IPS-18c (cell line): ENCODE measurements at regions not wholly inside any gene's neighbourhood (a gene's known extent, or its start where the extent isn't known, plus 50 kb on each side); places are given as distances from the start of the nearest gene placed in this dataset.
"Not testable (repeated sequence)": the region's sequence is repeated elsewhere in the genome, so short reads cannot be mapped to it uniquely, and the experiment has no call there.

Experiments used
- H3K4me3 ChIP-seq: 2 replicates; pipeline ENCODE4 v1.7.0; 2013; ENCODE audit warnings: low read depth, mild to moderate bottlenecking, low read length, moderate library complexity; ENCODE audit not compliant: insufficient read depth
- H3K9me3 ChIP-seq: one replicate; pipeline ENCODE4 v1.6.1; 2013; ENCODE audit warnings: mild to moderate bottlenecking, low read length, moderate library complexity; ENCODE audit not compliant: control insufficient read depth, insufficient read depth

DNA sequence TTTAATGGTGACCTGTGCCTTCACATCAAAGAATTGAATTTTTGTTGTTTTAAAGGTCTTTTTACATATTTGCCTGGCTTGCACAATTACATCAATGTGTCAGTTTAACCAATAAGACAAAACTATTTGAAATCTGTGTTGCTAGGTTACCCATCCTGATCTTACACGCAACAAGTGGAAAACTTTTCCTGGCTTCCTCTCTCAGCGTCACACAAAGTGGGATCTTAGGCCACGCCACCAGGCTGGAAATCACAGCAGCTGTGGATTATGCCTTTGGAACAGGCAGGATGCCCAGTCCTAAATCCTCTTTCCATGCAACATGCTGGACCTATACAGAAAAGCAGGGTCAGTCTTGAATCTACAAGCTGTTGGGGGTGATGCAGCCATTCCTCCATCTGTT lies 298.2 kb upstream of the HNRNPA3 start:
- H3K4me3 ChIP-seq, result no peak overlapping the region
- H3K9me3 ChIP-seq, result no peaks in the 10 kb centered on the region

DNA sequence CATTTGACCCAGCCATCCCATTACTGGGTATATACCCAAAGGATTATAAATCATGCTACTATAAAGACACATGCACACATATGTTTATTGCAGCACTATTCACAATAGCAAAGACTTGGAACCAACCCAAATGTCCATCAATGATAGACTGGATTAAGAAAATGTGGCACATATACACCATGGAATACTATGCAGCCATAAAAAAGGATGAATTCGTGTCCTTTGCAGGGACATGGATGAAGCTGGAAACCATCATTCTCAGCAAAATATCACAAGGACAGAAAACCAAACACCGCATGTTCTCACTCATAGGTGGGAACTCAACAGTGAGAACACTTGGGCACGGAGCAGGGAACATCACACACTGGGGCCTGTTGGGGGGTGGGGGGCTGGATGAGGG lies 290.0 kb upstream of the HNRNPA3 start:
- not testable (repeated sequence) for H3K9me3 ChIP-seq, H3K4me3 ChIP-seq

DNA sequence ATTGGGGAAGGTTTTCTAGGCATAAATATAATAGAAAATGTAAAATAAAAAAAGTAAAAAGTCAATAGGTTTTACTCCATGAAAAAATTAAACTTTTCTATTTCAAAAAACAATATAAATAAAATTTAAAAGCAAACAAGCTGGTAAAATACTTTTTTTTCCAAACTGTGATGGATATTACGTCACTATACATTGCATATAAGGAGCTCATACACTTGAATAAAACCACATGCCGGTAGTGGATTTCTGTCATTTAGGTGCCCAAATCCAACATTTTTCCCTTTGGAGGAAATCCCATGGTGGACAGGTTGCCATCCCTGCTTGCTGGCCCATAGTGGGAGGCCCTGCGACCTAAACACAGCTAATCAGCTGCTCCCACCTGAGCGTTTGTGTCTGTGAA lies 289.4 kb upstream of the HNRNPA3 start:
- H3K9me3 ChIP-seq, result no peaks in the 10 kb centered on the region
- H3K4me3 ChIP-seq, result no peak overlapping the region

DNA sequence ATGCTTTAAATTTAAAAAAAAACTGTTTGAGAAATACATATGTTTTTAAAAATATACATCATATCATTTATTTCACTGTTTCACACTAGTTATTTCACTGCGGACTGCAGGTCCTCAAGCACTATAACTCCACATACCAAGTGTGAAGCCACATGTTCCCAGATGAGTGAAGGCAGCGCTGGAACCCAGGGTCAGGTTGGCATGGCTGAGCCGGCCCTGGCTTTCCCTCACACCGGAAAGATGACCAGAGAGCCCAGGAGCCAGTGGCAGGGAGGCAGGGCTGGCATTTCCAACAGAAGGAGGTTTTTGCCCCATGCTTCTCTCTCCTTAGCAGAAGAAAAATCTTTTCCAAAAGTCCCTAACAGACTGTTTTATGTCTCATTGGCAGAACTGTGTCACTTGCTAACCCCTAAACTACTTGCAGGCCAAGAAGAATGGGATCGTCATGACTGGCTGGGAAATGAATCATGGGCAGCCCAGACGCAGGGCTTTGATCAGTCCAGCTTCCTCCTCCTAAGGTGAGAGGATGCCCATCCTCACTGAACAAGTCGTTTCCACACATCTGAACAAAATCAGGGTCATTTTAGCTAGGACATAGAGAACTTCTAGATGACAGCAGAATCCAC lies 287.6 kb upstream of the HNRNPA3 start:
- Histone ChIP-seq H3K4me3 (no peak overlapping the region), H3K9me3 (no peaks in the 10 kb centered on the region)

DNA sequence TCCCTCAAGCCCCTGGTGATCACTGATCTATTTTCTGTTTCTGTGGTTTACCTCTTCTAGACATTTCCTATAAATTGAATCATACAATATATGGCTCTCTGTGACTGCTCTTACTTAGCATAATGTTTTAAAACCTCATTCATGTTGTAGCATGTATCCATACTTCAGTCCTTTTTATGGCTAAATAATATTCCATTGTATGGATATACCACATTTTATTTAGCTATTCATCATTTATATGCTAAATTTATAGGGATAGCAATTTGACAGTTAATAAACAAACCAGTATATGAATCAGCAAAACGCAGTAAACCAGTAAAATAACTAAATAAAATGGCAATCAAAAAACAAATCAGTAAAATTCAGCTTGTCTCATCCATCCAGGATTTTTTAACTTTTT lies 286.1 kb upstream of the HNRNPA3 start:
- Histone ChIP-seq H3K9me3 (no peaks in the 10 kb centered on the region), H3K4me3 (no peak overlapping the region)

DNA sequence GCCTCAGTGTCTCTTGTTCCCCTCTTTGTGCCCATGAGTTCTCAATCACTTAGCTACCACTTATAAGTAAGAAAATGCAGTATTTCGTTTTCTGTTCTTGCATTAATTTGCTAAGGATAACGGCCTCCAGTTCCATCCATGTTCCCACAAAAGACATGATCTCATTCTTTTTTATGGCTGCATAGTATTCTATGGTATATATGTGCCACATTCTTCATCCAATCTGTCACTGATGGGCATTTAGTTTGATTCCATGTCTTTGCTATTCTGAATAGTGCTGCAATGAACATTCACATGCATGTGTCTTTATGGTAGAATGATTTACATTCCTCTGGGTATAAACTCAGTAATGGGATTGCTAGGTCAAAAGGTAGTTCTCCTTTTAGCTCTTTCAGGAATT lies 283.2 kb upstream of the HNRNPA3 start:
- not testable (repeated sequence) for H3K4me3 ChIP-seq, H3K9me3 ChIP-seq

DNA sequence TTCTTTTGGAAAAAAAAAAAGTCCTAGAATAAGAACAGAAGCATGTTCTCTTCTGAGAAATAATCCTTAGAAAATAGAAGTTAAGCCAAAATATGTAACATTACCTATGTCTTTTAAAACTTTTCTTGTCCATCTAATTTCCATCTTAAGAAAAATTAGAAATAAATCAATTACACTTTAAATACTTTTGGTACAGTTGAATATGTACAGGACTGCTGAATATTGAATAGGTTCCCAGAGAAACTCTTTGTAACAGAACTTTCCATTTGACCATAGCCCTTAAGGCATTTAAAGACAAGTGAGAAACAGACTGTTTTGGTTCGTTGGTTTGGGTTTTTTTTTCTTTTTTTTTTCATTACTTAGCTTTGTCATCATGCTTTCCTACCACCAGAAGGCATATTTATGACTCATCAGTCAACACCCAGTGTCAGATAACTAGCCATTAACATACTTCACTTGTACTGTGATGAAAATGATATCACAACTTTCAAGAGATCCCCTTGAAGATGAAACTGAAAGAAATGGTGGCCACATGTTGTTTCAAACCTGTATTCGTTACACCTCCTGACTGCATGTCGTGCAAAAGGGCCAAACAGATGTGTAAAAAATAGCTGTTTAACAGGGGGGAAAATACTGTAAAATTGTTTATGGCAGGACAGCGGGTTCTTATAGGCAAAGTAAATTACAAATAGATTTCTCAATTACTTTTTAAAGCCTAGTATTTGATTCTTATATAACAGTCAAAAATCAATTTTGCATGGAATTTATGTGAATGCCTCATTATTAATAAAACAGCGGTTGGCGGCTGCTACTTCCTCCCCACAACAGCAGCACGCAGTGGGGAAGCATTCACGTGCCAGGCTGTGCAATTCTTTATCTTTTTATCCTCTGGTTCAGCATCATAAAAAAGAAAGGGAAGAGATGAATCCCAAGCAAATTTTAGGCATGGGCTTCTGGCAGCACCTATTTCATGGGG lies 280.7 kb upstream of the HNRNPA3 start:
- Histone ChIP-seq H3K9me3 (no peaks in the 10 kb centered on the region), H3K4me3 (no peak overlapping the region)

DNA sequence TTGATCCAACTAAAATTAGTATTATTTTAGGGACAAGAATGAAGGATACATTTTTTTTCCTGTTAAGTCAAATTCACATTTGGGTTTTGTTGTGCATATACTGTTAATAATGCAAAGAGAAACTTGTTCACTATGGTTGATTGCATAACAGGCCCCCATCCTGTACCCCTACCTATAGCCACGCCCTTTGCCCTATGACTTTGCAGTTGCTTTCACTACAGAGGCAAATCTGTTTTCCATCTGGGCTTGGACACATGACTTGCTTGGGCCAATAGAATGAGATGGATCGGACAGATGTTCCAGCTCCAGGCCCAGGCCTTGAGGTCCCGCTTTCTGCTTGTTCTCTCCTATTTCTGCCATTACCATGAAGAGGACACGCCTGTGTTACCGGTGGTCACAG lies 278.5 kb upstream of the HNRNPA3 start:
- H3K4me3 ChIP-seq, result no peak overlapping the region
- H3K9me3 ChIP-seq, result no peaks in the 10 kb centered on the region

DNA sequence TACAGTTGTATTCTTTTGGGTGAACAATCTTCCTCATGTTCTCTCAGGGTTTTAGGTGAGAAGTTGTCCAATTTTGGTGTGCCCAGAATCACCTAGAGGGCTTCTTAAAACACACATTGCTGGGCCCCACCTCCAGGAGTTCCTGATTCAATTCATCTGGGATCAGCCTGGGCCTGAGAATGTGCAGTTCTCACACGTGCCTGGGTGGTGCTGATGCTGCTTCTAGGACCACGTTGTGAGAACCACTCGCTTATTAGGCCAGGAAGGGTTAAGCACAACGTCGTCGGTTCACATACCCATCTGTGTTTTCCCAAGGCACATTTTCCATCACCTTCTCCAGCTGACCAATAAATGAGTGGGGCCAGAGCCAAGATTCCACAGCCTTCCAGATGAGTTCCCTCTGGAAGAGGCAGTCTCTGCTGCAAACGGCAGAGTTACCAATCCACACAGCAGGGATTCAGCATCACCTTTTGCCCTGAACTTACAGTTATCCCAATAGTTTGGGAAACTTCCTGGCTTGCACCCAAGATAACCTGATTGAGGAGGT lies 277.7 kb upstream of the HNRNPA3 start:
- no peak overlapping the region for H3K4me3 ChIP-seq

DNA sequence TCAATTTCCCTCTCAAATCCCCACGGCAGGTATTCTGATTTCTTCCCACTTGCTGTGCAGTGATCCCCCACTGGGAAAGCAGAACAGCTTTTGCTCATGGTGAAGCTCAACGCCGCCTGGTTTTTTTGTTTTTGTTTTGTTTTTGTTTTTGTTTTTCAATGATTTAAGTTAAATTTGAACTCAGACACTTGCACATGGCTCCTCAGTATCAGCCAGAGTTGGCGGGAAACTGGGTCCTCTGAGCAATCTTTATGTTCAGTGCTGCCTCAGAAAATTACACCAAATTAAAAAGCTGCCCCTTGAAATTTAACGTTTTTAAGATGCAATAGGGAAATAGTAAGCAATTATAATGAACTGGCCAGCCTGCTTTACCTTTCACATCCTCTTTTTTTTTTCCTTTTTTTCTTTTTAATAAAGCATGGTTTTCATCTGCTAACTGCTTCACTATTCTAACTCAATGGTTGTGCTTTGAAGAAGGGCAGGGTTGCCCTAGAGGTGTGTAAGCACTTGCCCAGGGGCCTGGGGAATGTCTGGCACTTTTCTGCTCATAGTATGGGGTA lies 277.0 kb upstream of the HNRNPA3 start:
- H3K9me3 ChIP-seq, result no peaks in the 10 kb centered on the region
- H3K4me3 ChIP-seq, result no peak overlapping the region

More for the DNA sequence above, 277.7 kb upstream of the HNRNPA3 start:
- H3K9me3 ChIP-seq, result no peaks in the 10 kb centered on the region

DNA sequence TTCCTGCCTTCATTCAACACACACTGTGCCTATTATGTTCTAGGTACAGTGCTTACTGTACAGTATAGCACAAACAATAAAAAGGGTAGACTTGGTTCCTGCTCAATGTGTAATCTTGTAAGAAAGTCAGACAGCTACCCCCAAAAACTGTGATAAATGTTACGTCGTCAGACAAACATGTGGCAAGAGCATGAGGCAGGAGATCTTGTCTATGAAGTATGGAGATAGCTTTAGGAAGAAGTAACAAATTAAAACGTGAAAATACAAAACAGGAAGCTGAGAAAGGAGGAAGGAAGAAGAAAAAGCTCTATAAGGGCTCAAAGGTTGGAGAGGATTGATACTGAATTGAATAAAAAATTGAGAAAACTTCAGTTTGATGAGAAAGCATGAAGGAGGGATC lies 276.2 kb upstream of the HNRNPA3 start:
- H3K4me3 ChIP-seq, result no peak overlapping the region
- no peaks in the 10 kb centered on the region for H3K9me3 ChIP-seq

DNA sequence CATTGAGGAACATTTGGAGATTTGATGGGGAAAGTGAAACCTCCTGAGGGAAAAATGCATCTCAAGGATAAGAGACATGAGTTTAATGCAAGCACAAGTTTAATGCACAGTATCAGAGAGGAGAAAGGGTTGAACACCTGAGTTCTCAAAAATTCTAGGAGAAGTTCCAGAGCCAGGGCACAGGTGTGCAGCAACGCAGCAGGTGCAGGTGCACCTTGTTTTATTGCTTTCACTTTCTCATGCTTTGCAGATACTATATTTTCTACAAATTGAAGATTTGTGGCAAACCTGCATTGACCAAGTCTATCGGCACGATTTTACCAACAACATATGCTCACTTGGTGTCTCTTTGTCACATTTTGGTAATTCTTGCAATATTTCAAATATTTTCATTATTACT lies 267.6 kb upstream of the HNRNPA3 start:
- H3K4me3 ChIP-seq, result no peak overlapping the region
- no peaks in the 10 kb centered on the region for H3K9me3 ChIP-seq

DNA sequence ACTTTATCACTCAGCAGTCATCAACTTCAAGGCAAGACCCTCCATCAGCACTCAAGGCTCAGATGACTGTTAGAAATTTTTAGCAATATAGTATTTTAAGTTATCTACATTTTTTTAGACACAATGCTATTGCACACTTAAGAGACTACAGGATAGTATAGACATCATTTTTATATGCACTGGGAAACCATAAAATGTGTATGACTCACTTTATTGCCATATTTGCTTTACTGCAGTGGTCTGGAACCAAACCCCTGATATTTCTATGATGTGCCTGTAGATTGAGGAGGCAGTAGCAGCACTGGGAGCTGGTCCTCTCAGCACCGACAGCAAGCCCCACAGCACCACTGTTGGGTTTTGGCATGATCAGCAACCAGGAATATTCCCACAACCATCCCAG lies 264.8 kb upstream of the HNRNPA3 start:
- Histone ChIP-seq H3K9me3 (no peaks in the 10 kb centered on the region), H3K4me3 (no peak overlapping the region)

DNA sequence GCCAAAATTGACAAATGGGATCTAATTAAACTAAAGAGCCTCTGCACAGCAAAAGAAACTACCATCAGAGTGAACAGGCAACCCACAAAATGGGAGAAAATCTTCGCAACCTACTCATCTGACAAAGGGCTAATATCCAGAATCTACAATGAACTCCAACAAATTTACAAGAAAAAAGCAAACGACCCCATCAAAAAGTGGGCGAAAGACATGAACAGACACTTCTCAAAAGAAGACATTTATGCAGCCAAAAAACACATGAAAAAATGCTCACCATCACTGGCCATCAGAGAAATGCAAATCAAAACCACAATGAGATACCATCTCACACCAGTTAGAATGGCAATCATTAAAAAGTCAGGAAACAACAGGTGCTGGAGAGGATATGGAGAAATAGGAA lies 261.4 kb upstream of the HNRNPA3 start:
- not testable (repeated sequence) for H3K4me3 ChIP-seq, H3K9me3 ChIP-seq

DNA sequence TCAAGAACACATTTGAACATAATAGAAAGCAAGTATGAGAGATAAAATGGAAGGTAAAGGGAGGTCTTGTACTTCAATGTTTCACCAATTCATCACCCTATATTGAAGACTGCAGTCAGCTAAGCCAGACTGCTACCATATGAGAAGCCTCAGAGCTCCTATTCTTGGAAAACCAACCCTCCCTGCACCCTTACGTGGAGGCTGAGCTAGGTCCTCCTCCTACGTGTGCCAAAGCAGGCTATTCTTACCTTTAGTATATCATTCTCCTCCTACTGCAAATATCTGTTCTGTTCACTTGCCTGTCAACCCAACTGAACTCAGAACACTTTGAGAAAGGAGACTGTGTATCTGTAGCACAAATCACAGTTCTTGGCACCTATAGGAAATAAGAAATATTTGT lies 255.8 kb upstream of the HNRNPA3 start:
- no peak overlapping the region for H3K4me3 ChIP-seq

DNA sequence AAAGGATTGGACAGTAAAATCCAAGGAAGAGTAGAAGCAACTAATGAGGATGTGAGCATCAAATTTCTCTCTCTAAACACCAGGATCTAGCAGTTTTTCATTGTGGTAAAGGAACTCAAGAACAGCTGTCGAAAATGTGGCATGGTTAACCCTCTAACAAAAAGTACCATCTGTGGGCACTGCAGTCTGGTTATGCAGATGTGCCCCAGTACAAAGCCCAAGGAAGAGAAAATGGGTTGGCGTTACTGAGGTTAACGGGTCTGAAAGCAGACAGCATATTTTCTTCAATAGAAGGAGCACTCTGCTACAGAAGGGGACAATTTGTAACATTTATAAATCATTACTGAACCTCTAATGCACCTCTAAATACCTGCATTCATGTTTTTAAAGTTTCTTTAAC lies 253.0 kb upstream of the HNRNPA3 start:
- Histone ChIP-seq H3K9me3 (no peaks in the 10 kb centered on the region), H3K4me3 (no peak overlapping the region)

More for the DNA sequence above, 255.8 kb upstream of the HNRNPA3 start:
- no peaks in the 10 kb centered on the region for H3K9me3 ChIP-seq

DNA sequence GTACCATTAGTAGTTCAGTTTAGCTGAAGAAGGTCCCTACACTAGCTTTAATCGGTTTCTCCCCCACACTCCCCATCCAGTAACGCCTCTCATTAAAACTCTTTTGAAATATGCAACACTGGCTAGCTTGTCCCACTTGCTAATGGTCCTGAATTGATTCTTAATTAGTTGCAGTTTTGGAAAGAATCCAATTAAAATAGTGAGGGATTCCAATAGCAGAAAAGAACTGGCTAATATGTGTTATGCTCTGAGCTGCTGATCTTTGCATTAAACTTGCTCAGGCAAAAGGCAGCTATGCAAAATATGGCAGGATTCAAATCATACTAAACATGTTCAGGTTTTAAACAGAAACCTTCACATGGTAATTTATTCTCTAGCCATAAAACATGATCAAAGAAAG lies 252.5 kb upstream of the HNRNPA3 start:
- no peak overlapping the region for H3K4me3 ChIP-seq
- H3K9me3 ChIP-seq, result no peaks in the 10 kb centered on the region
